T-cell (primary cell): ENCODE measurements at regions not wholly inside any gene's neighbourhood (a gene's known extent, or its start where the extent isn't known, plus 50 kb on each side); places are given as distances from the start of the nearest gene placed in this dataset.
A peak's percentile ranks its signal among the peaks of the same experiment; 100 is the strongest.
"Not testable (repeated sequence)": the region's sequence is repeated elsewhere in the genome, so short reads cannot be mapped to it uniquely, and the experiment has no call there.

Experiments used
- ATAC-seq, 4 experiments: fragments of 200-7000 bp in 3 of 4; fragments of 150-1000 bp in 1 of 4; cut with Tn5 transposase; replicated peaks in 1 of 4; 1 replicate in 3 of 4; 2 replicates in 1 of 4; pipeline ENCODE4 v1.10.0; 2021; ENCODE audit warnings: moderate library complexity in 3 of 4, mild to moderate bottlenecking in 2 of 4, moderate number of reproducible peaks in 1 of 4
- CTCF ChIA-PET, 2 donors: fragments of 300-600 bp; sonication (Branson Sonifier 250); formaldehyde crosslinking; loops; one replicate each; lab custom pipeline; 2022; ENCODE audit warnings: antibody characterized with exemption in 2 of 2; lab: Charles Lee
- POLR2A ChIA-PET, 2 donors: fragments of 300-600 bp; sonication (Branson Sonifier 250); formaldehyde crosslinking; loops; one replicate each; lab custom pipeline; 2022; ENCODE audit warnings: antibody characterized with exemption in 2 of 2; lab: Charles Lee
- DNase-seq, 35 experiments: peaks; one replicate each; pipeline versions ENCODE4 v3.0.0 to v3.0.0-alpha.2; 2013 to 2023
- H3K27ac ChIP-seq: one replicate; pipeline ENCODE4 v1.5.1; 2013; ENCODE audit warnings: low read length
- H3K27me3 ChIP-seq, 2 experiments: replicated peaks in 1 of 2; 1 replicate in 1 of 2; 2 replicates in 1 of 2; pipeline versions ENCODE4 v1.6.1 to v1.7.0; 2013; ENCODE audit warnings: low read length in 1 of 2, mixed read lengths in 1 of 2; ENCODE audit not compliant: control insufficient read depth in 2 of 2, insufficient read depth in 2 of 2; ENCODE audit errors: extremely low read depth in 1 of 2
- H3K36me3 ChIP-seq, 2 donors: 1 replicate in 1 of 2; 2 replicates in 1 of 2; pipeline versions ENCODE4 v1.6.1 to v1.7.0; 2013; ENCODE audit warnings: low read length in 1 of 2; ENCODE audit not compliant: control insufficient read depth in 2 of 2, insufficient read depth in 1 of 2; ENCODE audit errors: extremely low read depth in 1 of 2
- H3K4me1 ChIP-seq, 2 experiments: 1 replicate in 1 of 2; 2 replicates in 1 of 2; pipeline versions ENCODE4 v1.6.1 to v1.7.0; 2013; ENCODE audit warnings: low read length in 2 of 2, mixed read lengths in 1 of 2; ENCODE audit not compliant: insufficient read depth in 2 of 2, control insufficient read depth in 1 of 2; ENCODE audit errors: extremely low read depth in 1 of 2
- H3K4me3 ChIP-seq, 2 donors: 1 replicate in 1 of 2; 2 replicates in 1 of 2; pipeline versions ENCODE4 v1.5.1 to v1.7.0; 2013; ENCODE audit warnings: mild to moderate bottlenecking in 2 of 2, low read length in 1 of 2, moderate library complexity in 1 of 2; ENCODE audit not compliant: control insufficient read depth in 1 of 2; ENCODE audit errors: extremely low read depth in 1 of 2
- H3K9me3 ChIP-seq: 2 replicates; pipeline ENCODE4 v1.7.0; 2013
- H3K27ac Mint-ChIP-seq, 2 donors: one replicate each; pipeline ENCODE4 v1.8.0; 2020 to 2021; ENCODE audit warnings: mild to moderate bottlenecking in 2 of 2, mixed read lengths in 2 of 2
- H3K27me3 Mint-ChIP-seq, 2 donors: one replicate each; pipeline ENCODE4 v1.8.0; 2021 to 2022; ENCODE audit warnings: mixed read lengths in 2 of 2
- H3K36me3 Mint-ChIP-seq: one replicate; pipeline ENCODE4 v1.8.0; 2021; ENCODE audit warnings: mixed read lengths
- H3K4me1 Mint-ChIP-seq, 3 donors: one replicate each; pipeline ENCODE4 v1.8.0; 2020 to 2022; ENCODE audit warnings: mixed read lengths in 3 of 3, mild to moderate bottlenecking in 1 of 3
- H3K4me3 Mint-ChIP-seq, 3 donors: one replicate each; pipeline ENCODE4 v1.8.0; 2020 to 2022; ENCODE audit warnings: mild to moderate bottlenecking in 3 of 3, mixed read lengths in 3 of 3, moderate library complexity in 3 of 3
- H3K9me3 Mint-ChIP-seq, 3 donors: one replicate each; pipeline ENCODE4 v1.8.0; 2020 to 2022; ENCODE audit warnings: mixed read lengths in 3 of 3
- WGBS: methylation state at CpG from one replicate; pipeline ENCODE4 v1.1.5; 2013; ENCODE audit warnings: missing lambda C conversion rate; ENCODE audit not compliant: insufficient coverage; 5-methylcytosine and 5-hydroxymethylcytosine counted together

GRCh38 chr1:234782105-234782751, 172.2 kb upstream of the IRF2BP2 start:
- Histone ChIP-seq H3K4me1 (peaks cover 0 to 12% of the 10 kb centered on the region in 2 experiments), H3K27ac (no peak overlapping the region), H3K36me3 (no peaks in the 10 kb centered on the region), H3K27me3 (peaks cover 5 to 28% of the 10 kb centered on the region in 2 experiments), H3K4me3 (no peak overlapping the region), H3K9me3 (no peaks in the 10 kb centered on the region)
- Mint-ChIP-seq H3K4me1 (no peaks in the 10 kb centered on the region), H3K27me3 (no peaks in the 10 kb centered on the region), H3K4me3 (no peak overlapping the region), H3K27ac (no peak overlapping the region), H3K9me3 (no peaks in the 10 kb centered on the region), H3K36me3 (no peaks in the 10 kb centered on the region)
- no peak for ATAC-seq
- peak in 1 of 35 experiments; percentile 11 for DNase-seq
- CTCF ChIA-PET = no interaction called here
- POLR2A ChIA-PET = interaction anchor here in 1 of 2 donors (0.5 kb wide), 1 partner anchor 1175 kb away, joined by 3 read pairs; no protein-coding TSS in a partner anchor
- WGBS = 94% methylated on average over 4 of the region's 7 CpGs

GRCh38 chr1:234781241-234782065, 171.5 kb upstream of the IRF2BP2 start:
- peak in 1 of 35 experiments; percentile 18 for DNase-seq
- 81% methylated on average over 8 of the region's 8 CpGs for WGBS
- ChIA-PET CTCF (interaction anchor here in 1 of 2 donors (0.6 kb wide), 1 partner anchor 343 kb away, joined by 3 read pairs; no protein-coding TSS in a partner anchor), POLR2A (no interaction called here)
- Mint-ChIP-seq H3K36me3 (no peaks in the 10 kb centered on the region), H3K27ac (no peak overlapping the region), H3K4me1 (no peaks in the 10 kb centered on the region), H3K4me3 (no peak overlapping the region), H3K9me3 (no peaks in the 10 kb centered on the region), H3K27me3 (no peaks in the 10 kb centered on the region)
- no peak for ATAC-seq
- H3K36me3 ChIP-seq = no peaks in the 10 kb centered on the region
- H3K4me1 ChIP-seq = peaks cover 0 to 12% of the 10 kb centered on the region in 2 experiments
- H3K27me3 ChIP-seq = peaks cover 5 to 35% of the 10 kb centered on the region in 2 experiments
- no peaks in the 10 kb centered on the region for H3K9me3 ChIP-seq
- H3K4me3 ChIP-seq = no peak overlapping the region
- H3K27ac ChIP-seq = no peak overlapping the region

- POLR2A ChIA-PET = no interaction called here
- DNase-seq (peak in 1 of 35 experiments; percentile 16), ATAC-seq (no peak)
- Mint-ChIP-seq H3K27ac (no peak overlapping the region), H3K36me3 (no peaks in the 10 kb centered on the region), H3K4me3 (no peak overlapping the region), H3K27me3 (no peaks in the 10 kb centered on the region), H3K4me1 (no peaks in the 10 kb centered on the region), H3K9me3 (no peaks in the 10 kb centered on the region)
- no peak overlapping the region for H3K27ac ChIP-seq
- 83% methylated on average over 13 of the region's 13 CpGs for WGBS
- H3K9me3 ChIP-seq = no peaks in the 10 kb centered on the region
- peaks cover 5 to 38% of the 10 kb centered on the region in 2 experiments for H3K27me3 ChIP-seq
- CTCF ChIA-PET = interaction anchor here in 1 of 2 donors (0.6 kb wide), 1 partner anchor 342 kb away, joined by 3 read pairs; no protein-coding TSS in a partner anchor
- H3K4me1 ChIP-seq = peaks cover 0 to 12% of the 10 kb centered on the region in 2 experiments
- H3K4me3 ChIP-seq = no peak overlapping the region
- H3K36me3 ChIP-seq = no peaks in the 10 kb centered on the region
Measured at GRCh38 chr1:234780531-234781162, 170.7 kb upstream of the IRF2BP2 start.

- CTCF ChIA-PET = no interaction called here
- H3K27ac Mint-ChIP-seq = no peak overlapping the region
- peaks cover 0 to 1% (median under 1%) of the 10 kb centered on the region in 3 donors for H3K4me1 Mint-ChIP-seq
- H3K36me3 Mint-ChIP-seq = no peaks in the 10 kb centered on the region
- ATAC-seq (no peak), DNase-seq (no peak)
- Histone ChIP-seq H3K4me1 (peaks cover 0 to 12% of the 10 kb centered on the region in 2 experiments), H3K4me3 (no peak overlapping the region), H3K36me3 (no peaks in the 10 kb centered on the region), H3K9me3 (no peaks in the 10 kb centered on the region), H3K27me3 (peaks cover 5 to 38% of the 10 kb centered on the region in 2 experiments), H3K27ac (no peak overlapping the region)
- H3K9me3 Mint-ChIP-seq = no peaks in the 10 kb centered on the region
- POLR2A ChIA-PET = no interaction called here
- no peak overlapping the region for H3K4me3 Mint-ChIP-seq
- no peaks in the 10 kb centered on the region for H3K27me3 Mint-ChIP-seq
- 44% methylated on average over 1 of the region's 3 CpGs for WGBS
Measured at GRCh38 chr1:234780112-234780511, 170.1 kb upstream of the IRF2BP2 start.

GRCh38 chr1:234779600-234779999, 169.6 kb upstream of the IRF2BP2 start:
- H3K27me3 ChIP-seq = peaks cover 5 to 38% of the 10 kb centered on the region in 2 experiments
- H3K27ac Mint-ChIP-seq, H3K4me3 Mint-ChIP-seq, H3K9me3 Mint-ChIP-seq, POLR2A ChIA-PET, H3K4me1 Mint-ChIP-seq, H3K27ac ChIP-seq, DNase-seq, H3K36me3 Mint-ChIP-seq, CTCF ChIA-PET, H3K36me3 ChIP-seq, H3K9me3 ChIP-seq, H3K4me3 ChIP-seq, H3K27me3 Mint-ChIP-seq, ATAC-seq: not testable (repeated sequence)
- WGBS = 93% methylated on average over 5 of the region's 5 CpGs
- peaks cover 0 to 12% of the 10 kb centered on the region in 2 experiments for H3K4me1 ChIP-seq

GRCh38 chr1:234779160-234779538, 169.2 kb upstream of the IRF2BP2 start:
- H3K9me3 ChIP-seq = no peaks in the 10 kb centered on the region
- H3K27me3 ChIP-seq = peaks cover 5 to 38% of the 10 kb centered on the region in 2 experiments
- H3K36me3 Mint-ChIP-seq = no peaks in the 10 kb centered on the region
- POLR2A ChIA-PET = no interaction called here
- peaks cover 0 to 3% (median 2%) of the 10 kb centered on the region in 3 donors for H3K4me1 Mint-ChIP-seq
- no peak overlapping the region for H3K4me3 ChIP-seq
- no peak overlapping the region for H3K27ac Mint-ChIP-seq
- CTCF ChIA-PET = no interaction called here
- H3K4me1 ChIP-seq = peaks cover 0 to 12% of the 10 kb centered on the region in 2 experiments
- DNase-seq = no peak
- no peak overlapping the region for H3K27ac ChIP-seq
- no peaks in the 10 kb centered on the region for H3K36me3 ChIP-seq
- 83% methylated on average over 7 of the region's 7 CpGs for WGBS
- H3K4me3 Mint-ChIP-seq = no peak overlapping the region
- no peaks in the 10 kb centered on the region for H3K27me3 Mint-ChIP-seq
- ATAC-seq = no peak
- no peaks in the 10 kb centered on the region for H3K9me3 Mint-ChIP-seq
